ENCODE measurements at regions not wholly inside any gene's neighbourhood (a gene's known extent, or its start where the extent isn't known, plus 50 kb on each side); places are given as distances from the start of the nearest gene placed in this dataset.
A peak's percentile ranks its signal among the peaks of the same experiment; 100 is the strongest.

- ATAC-seq = peak; percentile 79
- intact Hi-C loops (cut with micrococcal nuclease; ENCODE audit: unreplicated experiment) (loop anchor here (10.0 kb wide), 1 partner anchor 194 kb away; the partner anchor contains the start of gene GSE1), in situ Hi-C loops (cut with HindIII; ENCODE audit: low pct_unique_long_range_greater_than_20kb, low sequenced_read_pairs) (no loop called here)
- H3K27ac ChIP-seq (ENCODE audit: low read length) = no peak overlapping the region
- H3K36me3 ChIP-seq (ENCODE audit: control insufficient read depth, insufficient read depth, low read length) = no peaks in the 10 kb centered on the region
- DNase-seq (ENCODE audit: low read depth, low spot score) = no peak
- no peaks in the 10 kb centered on the region for H3K9me3 ChIP-seq (ENCODE audit: control insufficient read depth, insufficient read depth, low read depth, low read length)
- ChIA-PET CTCF (interaction anchor here (0.8 to 1.1 kb wide), 3 partner anchors 124 to 137 kb away, joined by 3 read pairs; no protein-coding TSS in a partner anchor), POLR2A (no interaction called here)
- no peaks in the 10 kb centered on the region for H3K27me3 ChIP-seq (ENCODE audit: control insufficient read depth, insufficient read depth, low read length)
- H3K4me3 ChIP-seq (ENCODE audit: low read depth in 2 of 2, low read length in 2 of 2) = no peak overlapping the region
- no TSS peak for BruUV-seq (replicated peaks)
- no peak for TF ChIP-seq TCF7L2 (IDR thresholded peaks at IDR 0.05; ENCODE audit: low read depth, low read length)
- peak; percentile 100 for TF ChIP-seq CTCF (IDR thresholded peaks at IDR 0.05)
- peaks cover 3% of the 10 kb centered on the region; the same call in 1 of the 2 replicates for H3K4me1 ChIP-seq (ENCODE audit: control insufficient read depth, insufficient read depth, low read length)
Observed at GRCh38 chr16:85420501-85421337, 192.4 kb upstream of the GSE1 start.

GRCh38 chr16:85421338-85422195, 191.6 kb upstream of the GSE1 start:
- ChIA-PET POLR2A (no interaction called here), CTCF (interaction anchor here (0.8 to 1.0 kb wide), 2 partner anchors 124 to 130 kb away, joined by 3 read pairs; no protein-coding TSS in a partner anchor)
- Histone ChIP-seq H3K4me3 (ENCODE audit: low read depth in 2 of 2, low read length in 2 of 2) (no peak overlapping the region), H3K27ac (ENCODE audit: low read length) (no peak overlapping the region), H3K9me3 (ENCODE audit: control insufficient read depth, insufficient read depth, low read depth, low read length) (no peaks in the 10 kb centered on the region), H3K27me3 (ENCODE audit: control insufficient read depth, insufficient read depth, low read length) (no peaks in the 10 kb centered on the region), H3K4me1 (ENCODE audit: control insufficient read depth, insufficient read depth, low read length) (peaks cover 3% of the 10 kb centered on the region; the same call in 1 of the 2 replicates), H3K36me3 (ENCODE audit: control insufficient read depth, insufficient read depth, low read length) (no peaks in the 10 kb centered on the region)
- TF ChIP-seq TCF7L2 (IDR thresholded peaks at IDR 0.05; ENCODE audit: low read depth, low read length) (no peak), REST (IDR thresholded peaks at IDR 0.05; ENCODE audit: insufficient read depth in 1 of 2, low read depth in 2 of 2, low read length in 1 of 2) (no peak), CTCF (IDR thresholded peaks at IDR 0.05) (no peak), SIN3A (IDR thresholded peaks at IDR 0.05; ENCODE audit: borderline replicate concordance, insufficient read depth, low read depth, low read length) (no peak), POLR2AphosphoS5 (IDR thresholded peaks at IDR 0.05; ENCODE audit: low read depth, low read length) (no peak)
- DNase-seq (ENCODE audit: low read depth, low spot score) (no peak), ATAC-seq (no peak)
- no TSS peak for BruUV-seq (replicated peaks)
- intact Hi-C loops (cut with micrococcal nuclease; ENCODE audit: unreplicated experiment) (loop anchor here (10.0 kb wide), 1 partner anchor 193 kb away; the partner anchor contains the start of gene GSE1), in situ Hi-C loops (cut with HindIII; ENCODE audit: low pct_unique_long_range_greater_than_20kb, low sequenced_read_pairs) (no loop called here)
